Liver (tissue), 3 donors: ENCODE measurements at regions not wholly inside any gene's neighbourhood (a gene's known extent, or its start where the extent isn't known, plus 50 kb on each side); places are given as distances from the start of the nearest gene placed in this dataset.

Source experiments
- FOXA1 ChIP-seq: IDR thresholded peaks from 2 replicates; pipeline ENCODE4 v1.6.1; 2016; ENCODE audit warnings: antibody characterized with exemption
- GABPA ChIP-seq, 2 donors: IDR thresholded peaks in 1 of 2; conservative IDR thresholded peaks in 1 of 2; 2 replicates each; pipeline ENCODE4 v1.6.1; 2016; ENCODE audit warnings: antibody characterized with exemption in 2 of 2, mild to moderate bottlenecking in 1 of 2, moderate library complexity in 1 of 2
- HNF4A ChIP-seq, 2 donors: conservative IDR thresholded peaks; 2 replicates each; pipeline ENCODE4 v1.6.1; 2016; ENCODE audit warnings: antibody characterized with exemption in 2 of 2, mild to moderate bottlenecking in 2 of 2
- RAD21 ChIP-seq, 2 donors: IDR thresholded peaks; 2 replicates each; pipeline ENCODE4 v1.6.1; 2016; ENCODE audit warnings: antibody characterized with exemption in 2 of 2, mild to moderate bottlenecking in 2 of 2
- RXRA ChIP-seq, 2 donors: IDR thresholded peaks; 2 replicates each; pipeline ENCODE4 v1.6.1; 2017 to 2018; ENCODE audit warnings: antibody characterized with exemption in 2 of 2, mild to moderate bottlenecking in 1 of 2
- SP1 ChIP-seq: IDR thresholded peaks from 2 replicates; pipeline ENCODE4 v1.6.1; 2018; ENCODE audit warnings: antibody characterized with exemption, mild to moderate bottlenecking
- TAF1 ChIP-seq: conservative IDR thresholded peaks from 2 replicates; pipeline ENCODE4 v1.6.1; 2016; ENCODE audit warnings: antibody characterized with exemption, mild to moderate bottlenecking
- YY1 ChIP-seq: IDR thresholded peaks from 2 replicates; pipeline ENCODE4 v1.6.1; 2016; ENCODE audit warnings: antibody characterized with exemption, mild to moderate bottlenecking
- TF ChIP-seq, protein P1 (sequence below): fragments of 150-350 bp; IDR thresholded peaks from 2 replicates; pipeline ENCODE4 v1.5.1; 2017; ENCODE audit warnings: improper control_type of control experiment, low read depth, low read length; ENCODE audit not compliant: missing input control
- TF ChIP-seq, protein P2 (sequence below): IDR thresholded peaks from 2 replicates; pipeline ENCODE4 v1.6.1; 2016; ENCODE audit warnings: antibody characterized with exemption, mild to moderate bottlenecking
- TF ChIP-seq, protein P3 (sequence below): IDR thresholded peaks from 2 replicates; pipeline ENCODE4 v1.6.1; 2016; ENCODE audit warnings: antibody characterized with exemption
- TF ChIP-seq, protein P4 (sequence below): IDR thresholded peaks from 2 replicates; pipeline ENCODE4 v1.6.1; 2016; ENCODE audit warnings: antibody characterized with exemption
- TF ChIP-seq, protein P5 (sequence below): IDR thresholded peaks from 2 replicates; pipeline ENCODE4 v1.6.1; 2016; ENCODE audit warnings: antibody characterized with exemption
- donor health status: healthy.
- donor health status: healthy.

DNA sequence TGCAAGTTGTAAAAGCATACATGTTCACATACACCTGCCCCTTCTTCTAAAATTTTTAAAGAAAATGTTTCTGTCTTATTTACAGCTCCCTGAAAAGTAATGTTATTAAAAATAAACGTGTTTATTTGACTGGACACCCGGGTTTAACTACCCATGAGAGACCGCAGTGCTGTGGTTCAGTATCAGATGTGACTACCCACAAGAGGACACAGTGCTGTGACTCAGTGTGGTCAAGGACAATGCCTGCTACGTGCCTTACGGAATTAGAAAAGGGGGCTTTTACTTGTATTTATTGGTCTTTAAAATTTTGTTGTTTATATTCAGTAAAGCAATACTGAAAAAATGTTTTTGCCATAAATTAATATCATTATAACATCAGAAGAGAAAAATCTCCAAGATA is 641.4 kb downstream of the TRIML1 start:
- TF ChIP-seq, protein P1, sequence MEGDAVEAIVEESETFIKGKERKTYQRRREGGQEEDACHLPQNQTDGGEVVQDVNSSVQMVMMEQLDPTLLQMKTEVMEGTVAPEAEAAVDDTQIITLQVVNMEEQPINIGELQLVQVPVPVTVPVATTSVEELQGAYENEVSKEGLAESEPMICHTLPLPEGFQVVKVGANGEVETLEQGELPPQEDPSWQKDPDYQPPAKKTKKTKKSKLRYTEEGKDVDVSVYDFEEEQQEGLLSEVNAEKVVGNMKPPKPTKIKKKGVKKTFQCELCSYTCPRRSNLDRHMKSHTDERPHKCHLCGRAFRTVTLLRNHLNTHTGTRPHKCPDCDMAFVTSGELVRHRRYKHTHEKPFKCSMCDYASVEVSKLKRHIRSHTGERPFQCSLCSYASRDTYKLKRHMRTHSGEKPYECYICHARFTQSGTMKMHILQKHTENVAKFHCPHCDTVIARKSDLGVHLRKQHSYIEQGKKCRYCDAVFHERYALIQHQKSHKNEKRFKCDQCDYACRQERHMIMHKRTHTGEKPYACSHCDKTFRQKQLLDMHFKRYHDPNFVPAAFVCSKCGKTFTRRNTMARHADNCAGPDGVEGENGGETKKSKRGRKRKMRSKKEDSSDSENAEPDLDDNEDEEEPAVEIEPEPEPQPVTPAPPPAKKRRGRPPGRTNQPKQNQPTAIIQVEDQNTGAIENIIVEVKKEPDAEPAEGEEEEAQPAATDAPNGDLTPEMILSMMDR = no peak
- TF ChIP-seq, protein P2, sequence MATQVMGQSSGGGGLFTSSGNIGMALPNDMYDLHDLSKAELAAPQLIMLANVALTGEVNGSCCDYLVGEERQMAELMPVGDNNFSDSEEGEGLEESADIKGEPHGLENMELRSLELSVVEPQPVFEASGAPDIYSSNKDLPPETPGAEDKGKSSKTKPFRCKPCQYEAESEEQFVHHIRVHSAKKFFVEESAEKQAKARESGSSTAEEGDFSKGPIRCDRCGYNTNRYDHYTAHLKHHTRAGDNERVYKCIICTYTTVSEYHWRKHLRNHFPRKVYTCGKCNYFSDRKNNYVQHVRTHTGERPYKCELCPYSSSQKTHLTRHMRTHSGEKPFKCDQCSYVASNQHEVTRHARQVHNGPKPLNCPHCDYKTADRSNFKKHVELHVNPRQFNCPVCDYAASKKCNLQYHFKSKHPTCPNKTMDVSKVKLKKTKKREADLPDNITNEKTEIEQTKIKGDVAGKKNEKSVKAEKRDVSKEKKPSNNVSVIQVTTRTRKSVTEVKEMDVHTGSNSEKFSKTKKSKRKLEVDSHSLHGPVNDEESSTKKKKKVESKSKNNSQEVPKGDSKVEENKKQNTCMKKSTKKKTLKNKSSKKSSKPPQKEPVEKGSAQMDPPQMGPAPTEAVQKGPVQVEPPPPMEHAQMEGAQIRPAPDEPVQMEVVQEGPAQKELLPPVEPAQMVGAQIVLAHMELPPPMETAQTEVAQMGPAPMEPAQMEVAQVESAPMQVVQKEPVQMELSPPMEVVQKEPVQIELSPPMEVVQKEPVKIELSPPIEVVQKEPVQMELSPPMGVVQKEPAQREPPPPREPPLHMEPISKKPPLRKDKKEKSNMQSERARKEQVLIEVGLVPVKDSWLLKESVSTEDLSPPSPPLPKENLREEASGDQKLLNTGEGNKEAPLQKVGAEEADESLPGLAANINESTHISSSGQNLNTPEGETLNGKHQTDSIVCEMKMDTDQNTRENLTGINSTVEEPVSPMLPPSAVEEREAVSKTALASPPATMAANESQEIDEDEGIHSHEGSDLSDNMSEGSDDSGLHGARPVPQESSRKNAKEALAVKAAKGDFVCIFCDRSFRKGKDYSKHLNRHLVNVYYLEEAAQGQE = no peak
- TF ChIP-seq FOXA1 (no peak), YY1 (no peak), SP1 (no peak), RXRA (IDR thresholded peaks at IDR 0.05) (no peak), HNF4A (conservative IDR thresholded peaks at IDR 0.05) (no peak), TAF1 (no peak), GABPA (IDR thresholded peaks at IDR 0.05 in 1 of 2, conservative IDR thresholded peaks at IDR 0.05 in 1 of 2) (no peak), RAD21 (IDR thresholded peaks at IDR 0.05) (no peak)
- TF ChIP-seq, protein P3, sequence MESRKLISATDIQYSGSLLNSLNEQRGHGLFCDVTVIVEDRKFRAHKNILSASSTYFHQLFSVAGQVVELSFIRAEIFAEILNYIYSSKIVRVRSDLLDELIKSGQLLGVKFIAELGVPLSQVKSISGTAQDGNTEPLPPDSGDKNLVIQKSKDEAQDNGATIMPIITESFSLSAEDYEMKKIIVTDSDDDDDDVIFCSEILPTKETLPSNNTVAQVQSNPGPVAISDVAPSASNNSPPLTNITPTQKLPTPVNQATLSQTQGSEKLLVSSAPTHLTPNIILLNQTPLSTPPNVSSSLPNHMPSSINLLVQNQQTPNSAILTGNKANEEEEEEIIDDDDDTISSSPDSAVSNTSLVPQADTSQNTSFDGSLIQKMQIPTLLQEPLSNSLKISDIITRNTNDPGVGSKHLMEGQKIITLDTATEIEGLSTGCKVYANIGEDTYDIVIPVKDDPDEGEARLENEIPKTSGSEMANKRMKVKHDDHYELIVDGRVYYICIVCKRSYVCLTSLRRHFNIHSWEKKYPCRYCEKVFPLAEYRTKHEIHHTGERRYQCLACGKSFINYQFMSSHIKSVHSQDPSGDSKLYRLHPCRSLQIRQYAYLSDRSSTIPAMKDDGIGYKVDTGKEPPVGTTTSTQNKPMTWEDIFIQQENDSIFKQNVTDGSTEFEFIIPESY = no peak
- TF ChIP-seq, protein P4, sequence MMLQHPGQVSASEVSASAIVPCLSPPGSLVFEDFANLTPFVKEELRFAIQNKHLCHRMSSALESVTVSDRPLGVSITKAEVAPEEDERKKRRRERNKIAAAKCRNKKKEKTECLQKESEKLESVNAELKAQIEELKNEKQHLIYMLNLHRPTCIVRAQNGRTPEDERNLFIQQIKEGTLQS = no peak
- TF ChIP-seq, protein P5, sequence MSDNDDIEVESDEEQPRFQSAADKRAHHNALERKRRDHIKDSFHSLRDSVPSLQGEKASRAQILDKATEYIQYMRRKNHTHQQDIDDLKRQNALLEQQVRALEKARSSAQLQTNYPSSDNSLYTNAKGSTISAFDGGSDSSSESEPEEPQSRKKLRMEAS = no peak
